GM21381 (cell line): ENCODE measurements at regions not wholly inside any gene's neighbourhood (a gene's known extent, or its start where the extent isn't known, plus 50 kb on each side); places are given as distances from the start of the nearest gene placed in this dataset.

Experiments used
- ATAC-seq: cut with Tn5 transposase; IDR thresholded peaks from one replicate; pipeline ENCODE4 v1.9.1; 2021; ENCODE audit warnings: mild to moderate bottlenecking, moderate library complexity; ENCODE audit not compliant: unreplicated experiment

DNA sequence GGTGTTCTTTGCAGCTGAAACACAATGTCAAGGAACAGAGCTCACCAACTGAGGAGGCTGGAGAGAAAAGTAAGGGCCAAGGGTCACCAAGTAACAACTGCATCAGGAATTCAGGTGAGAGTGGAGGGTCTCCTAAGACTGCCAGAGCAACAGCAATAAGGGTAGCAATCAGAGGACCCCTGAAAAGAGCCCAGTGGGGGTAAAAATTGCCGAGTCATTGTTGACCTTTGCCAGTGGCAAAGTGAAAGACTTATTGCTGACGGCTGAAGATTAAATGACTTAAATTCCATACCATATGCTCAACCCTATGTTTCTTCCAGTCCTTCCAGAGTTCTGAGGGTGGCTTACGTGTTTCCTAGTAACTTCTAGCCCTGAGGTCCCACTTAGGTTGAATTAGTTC is 51.9 kb upstream of the ARHGAP42 start:
- ATAC-seq: no peak

DNA sequence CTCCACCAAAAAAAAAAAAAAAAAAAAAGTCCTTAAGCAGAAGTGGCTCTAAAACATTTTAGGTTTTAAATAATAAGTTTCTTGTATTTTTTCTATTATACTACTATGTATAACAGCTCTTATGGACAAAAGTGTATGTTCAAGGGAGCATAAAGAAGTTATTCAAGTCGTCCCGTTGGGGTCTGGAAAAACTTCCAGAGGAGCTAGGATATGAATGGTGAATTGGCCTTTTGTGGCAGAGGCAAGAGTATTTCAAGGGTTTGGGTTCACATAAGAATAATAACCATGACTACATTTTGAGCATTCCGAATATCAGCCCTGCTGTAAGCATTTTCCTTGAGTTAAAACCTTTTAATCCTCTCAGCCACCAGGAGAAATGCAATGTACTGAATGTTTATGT is 50.6 kb upstream of the ARHGAP42 start:
- no peak for ATAC-seq
